Heart right ventricle (tissue), 16 donors: ENCODE measurements at regions not wholly inside any gene's neighbourhood (a gene's known extent, or its start where the extent isn't known, plus 50 kb on each side); places are given as distances from the start of the nearest gene placed in this dataset.
A peak's percentile ranks its signal among the peaks of the same experiment; 100 is the strongest.

Experiments used
- ATAC-seq, 8 donors: fragments of 200-7000 bp; cut with Tn5 transposase; one replicate each; pipeline ENCODE4 v1.9.1; 2020; ENCODE audit warnings: mild to moderate bottlenecking in 8 of 8, moderate library complexity in 8 of 8, moderate number of reproducible peaks in 1 of 8
- DNase-seq, 2 donors: peaks; one replicate each; pipeline ENCODE4 v3.0.0-alpha.2; 2020
- H3K27ac ChIP-seq, 10 donors: fragments of 200-600 bp; sonication (generic) in 2 of 10; one replicate each; pipeline versions ENCODE4 v1.5.0 to v1.8.0; 2020 to 2022; ENCODE audit warnings: mild to moderate bottlenecking in 3 of 10
- H3K27me3 ChIP-seq, 7 donors: fragments of 200-600 bp; one replicate each; pipeline ENCODE4 v1.8.0; 2021 to 2022; ENCODE audit warnings: mild to moderate bottlenecking in 2 of 7
- H3K36me3 ChIP-seq, 9 donors: fragments of 200-600 bp; sonication (generic) in 1 of 9; one replicate each; pipeline versions ENCODE4 v1.5.0 to v1.8.0; 2020 to 2022; ENCODE audit warnings: mild to moderate bottlenecking in 2 of 9
- H3K4me1 ChIP-seq, 9 donors: fragments of 200-600 bp; sonication (generic) in 1 of 9; one replicate each; pipeline versions ENCODE4 v1.5.0 to v1.8.0; 2020 to 2022; ENCODE audit warnings: mild to moderate bottlenecking in 4 of 9
- H3K4me3 ChIP-seq, 10 donors: fragments of 200-600 bp; sonication (generic) in 2 of 10; one replicate each; pipeline versions ENCODE4 v1.5.0 to v1.8.0; 2020 to 2022; ENCODE audit warnings: mild to moderate bottlenecking in 7 of 10, moderate library complexity in 2 of 10
- H3K9me3 ChIP-seq, 11 donors: fragments of 200-600 bp in 10 of 11; sonication (generic) in 2 of 11; one replicate each; pipeline versions ENCODE4 v1.5.0 to v1.8.0; 2013 to 2022; ENCODE audit warnings: mild to moderate bottlenecking in 2 of 11, control low read depth in 1 of 11, moderate library complexity in 1 of 11
- WGBS, 2 donors: extraction: QIAGEN DNeasy Blood & Tissue Kit; methylation state at CpG; one replicate each; pipeline ENCODE4 v1.1.7; 2013; ENCODE audit warnings: inconsistent platforms in 1 of 2; 5-methylcytosine and 5-hydroxymethylcytosine counted together
- intact Hi-C, 10 donors: fragments of 100-400 bp; cut with DNase I; formaldehyde crosslinking; loops; one replicate each; pipeline versions ENCODE4 v1.11.1 to v1.14.2; 2022
- TF ChIP-seq, protein P1 (sequence below), 9 donors: fragments of 200-600 bp; sonication (generic) in 2 of 9; IDR thresholded peaks; one replicate each; pipeline versions ENCODE4 v1.5.0 to v1.8.0; 2021 to 2022; ENCODE audit warnings: antibody characterized with exemption in 9 of 9, mild to moderate bottlenecking in 5 of 9, moderate library complexity in 1 of 9
- donor health status: Arrhythmogenic right ventricular cardiomyopathy.
- donor health status: ischemic (EF 13 %, LVEDD 7.1; RV severe dilation, severe dysfunction).
- donor health status: healthy with polysubstance abuse.
- donor health status: DM: no; HTN: yes; CAD: no.
- donor health status: DM: no; HTN: no; CAD: no.
- donor health status: ischemic (EF 25% LVEDD 6.9; RV normal size, moderate dysfunction).
- donor health status: ischemic (EF 25% LVEDD 5.7; RV mildly dilated, moderate dysfunction).
- donor health status: healthy.
- donor health status: DM: yes; HTN: yes; CAD: no.
- donor health status: Ischemic cardiomyopathy.
- donor health status: ischemic (EF 35%, LVEDD 5.7; RV mildly dilated, moderate dysfunction).
- donor health status: nonischemic (EF 11% LVEDD 7.7; RV severe dilation, severe dysfunction).
- donor health status: DM: yes; HTN: yes; CAD: no.
- donor health status: PGD.
- donor health status: ischemic (EF 29% LVEDD 5.4; RV normal size, mild dysfunction).
- donor health status: nonischemic (EF 23%, LVEDD 6.1; RV moderate dilation, normal function).

DNA sequence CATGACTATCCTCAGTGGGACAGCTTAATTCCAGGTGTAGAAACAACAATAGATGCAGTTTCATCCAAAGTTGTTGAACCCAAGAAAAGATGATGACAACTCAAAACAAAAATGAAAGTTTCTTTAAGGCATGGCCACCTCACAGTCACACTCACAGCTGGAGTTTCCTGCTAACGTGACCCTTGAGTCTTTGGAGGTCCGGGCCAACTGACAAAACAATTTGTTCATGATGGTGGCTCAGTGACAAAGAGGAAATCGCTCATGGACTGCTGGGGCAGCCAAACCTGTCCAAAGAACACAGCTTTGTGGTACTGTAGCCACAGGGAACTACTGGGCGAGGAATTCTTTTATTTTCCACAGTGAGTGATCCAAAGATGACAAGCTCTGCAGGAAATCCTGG lies 96.0 kb upstream of the JCAD start:
- DNase-seq (peak in 1 of 2 donors; percentile 71), ATAC-seq (peak; percentile 64 to 97 (median 88))
- Histone ChIP-seq H3K27me3 (no peaks in the 10 kb centered on the region), H3K27ac (peak overlapping the region; percentile 39 to 79 (median 64)), H3K9me3 (no peaks in the 10 kb centered on the region), H3K4me1 (peaks cover 0 to 13% (median 3%) of the 10 kb centered on the region in 9 donors), H3K36me3 (no peaks in the 10 kb centered on the region), H3K4me3 (peak overlapping the region in 1 of 10 donors; percentile 4)
- WGBS, 2 donors: 37 to 44% methylated on average over 4 of the region's 4 CpGs
- TF ChIP-seq, protein P1, sequence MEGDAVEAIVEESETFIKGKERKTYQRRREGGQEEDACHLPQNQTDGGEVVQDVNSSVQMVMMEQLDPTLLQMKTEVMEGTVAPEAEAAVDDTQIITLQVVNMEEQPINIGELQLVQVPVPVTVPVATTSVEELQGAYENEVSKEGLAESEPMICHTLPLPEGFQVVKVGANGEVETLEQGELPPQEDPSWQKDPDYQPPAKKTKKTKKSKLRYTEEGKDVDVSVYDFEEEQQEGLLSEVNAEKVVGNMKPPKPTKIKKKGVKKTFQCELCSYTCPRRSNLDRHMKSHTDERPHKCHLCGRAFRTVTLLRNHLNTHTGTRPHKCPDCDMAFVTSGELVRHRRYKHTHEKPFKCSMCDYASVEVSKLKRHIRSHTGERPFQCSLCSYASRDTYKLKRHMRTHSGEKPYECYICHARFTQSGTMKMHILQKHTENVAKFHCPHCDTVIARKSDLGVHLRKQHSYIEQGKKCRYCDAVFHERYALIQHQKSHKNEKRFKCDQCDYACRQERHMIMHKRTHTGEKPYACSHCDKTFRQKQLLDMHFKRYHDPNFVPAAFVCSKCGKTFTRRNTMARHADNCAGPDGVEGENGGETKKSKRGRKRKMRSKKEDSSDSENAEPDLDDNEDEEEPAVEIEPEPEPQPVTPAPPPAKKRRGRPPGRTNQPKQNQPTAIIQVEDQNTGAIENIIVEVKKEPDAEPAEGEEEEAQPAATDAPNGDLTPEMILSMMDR (IDR thresholded peaks at IDR 0.05): no peak
- intact Hi-C loops: loop anchor here in 1 of 10 donors (10.0 kb wide), 1 partner anchor 91 kb away; no protein-coding TSS in a partner anchor

DNA sequence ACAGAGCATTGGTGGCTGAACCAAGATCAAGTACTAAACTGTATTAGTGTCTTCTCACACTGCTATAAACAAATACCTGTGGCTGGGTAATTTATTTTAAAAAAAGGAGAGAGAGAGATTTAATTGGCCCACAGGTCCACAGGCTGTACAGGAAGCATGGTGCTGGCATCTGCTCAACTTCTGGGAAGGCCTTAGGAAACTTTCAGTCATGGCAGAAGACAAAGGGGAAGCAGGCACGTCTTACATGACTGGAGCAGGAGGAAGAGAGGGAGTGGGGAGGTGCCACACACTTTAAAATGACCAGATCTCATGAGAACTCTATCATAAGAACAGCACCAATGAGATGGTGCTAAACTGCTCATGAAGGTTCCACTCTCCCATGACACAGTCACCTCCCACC lies 95.2 kb upstream of the JCAD start:
- Histone ChIP-seq H3K27me3 (no peaks in the 10 kb centered on the region), H3K4me3 (no peak overlapping the region), H3K4me1 (peaks cover 0 to 13% (median 3%) of the 10 kb centered on the region in 9 donors), H3K9me3 (no peaks in the 10 kb centered on the region), H3K27ac (peak overlapping the region in 7 of 10 donors; percentile 41 to 79 (median 68)), H3K36me3 (no peaks in the 10 kb centered on the region)
- WGBS, 2 donors: 48 to 86% methylated on average over 1 of the region's 1 CpG
- ATAC-seq (no peak), DNase-seq (no peak)
- TF ChIP-seq, protein P1 (IDR thresholded peaks at IDR 0.05): no peak
- intact Hi-C loops: loop anchor here in 1 of 10 donors (10.0 kb wide), 1 partner anchor 90 kb away; no protein-coding TSS in a partner anchor

DNA sequence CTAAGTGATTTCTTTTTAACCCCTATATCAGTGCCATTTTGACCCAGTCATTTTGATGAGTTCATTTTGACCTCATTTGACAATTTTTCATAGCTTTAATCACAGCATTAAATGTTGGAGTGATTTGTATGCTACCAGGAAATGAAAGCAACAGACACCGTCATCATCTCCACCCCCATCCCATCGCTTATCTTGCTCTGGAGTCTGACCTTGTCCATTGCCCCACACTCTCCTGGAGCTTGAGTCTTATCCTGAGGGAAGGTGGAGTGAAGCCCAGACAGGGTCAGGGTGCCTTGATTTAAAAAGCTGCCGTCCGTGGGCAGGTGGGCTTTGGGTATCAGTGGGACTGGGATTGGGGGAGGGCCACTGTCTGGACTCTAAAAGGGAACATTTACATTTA lies 94.7 kb upstream of the JCAD start:
- TF ChIP-seq, protein P1 (IDR thresholded peaks at IDR 0.05): no peak
- no peak for ATAC-seq
- Histone ChIP-seq H3K27ac (peak overlapping the region in 1 of 10 donors; percentile 58), H3K4me1 (peaks cover 0 to 13% (median 3%) of the 10 kb centered on the region in 9 donors), H3K27me3 (no peaks in the 10 kb centered on the region), H3K9me3 (no peaks in the 10 kb centered on the region), H3K36me3 (no peaks in the 10 kb centered on the region), H3K4me3 (no peak overlapping the region)
- DNase-seq: no peak
- 76 to 87% methylated on average over 4 of the region's 4 CpGs for WGBS, 2 donors
- intact Hi-C loops: loop anchor here in 1 of 10 donors (10.0 kb wide), 1 partner anchor 89 kb away; no protein-coding TSS in a partner anchor

DNA sequence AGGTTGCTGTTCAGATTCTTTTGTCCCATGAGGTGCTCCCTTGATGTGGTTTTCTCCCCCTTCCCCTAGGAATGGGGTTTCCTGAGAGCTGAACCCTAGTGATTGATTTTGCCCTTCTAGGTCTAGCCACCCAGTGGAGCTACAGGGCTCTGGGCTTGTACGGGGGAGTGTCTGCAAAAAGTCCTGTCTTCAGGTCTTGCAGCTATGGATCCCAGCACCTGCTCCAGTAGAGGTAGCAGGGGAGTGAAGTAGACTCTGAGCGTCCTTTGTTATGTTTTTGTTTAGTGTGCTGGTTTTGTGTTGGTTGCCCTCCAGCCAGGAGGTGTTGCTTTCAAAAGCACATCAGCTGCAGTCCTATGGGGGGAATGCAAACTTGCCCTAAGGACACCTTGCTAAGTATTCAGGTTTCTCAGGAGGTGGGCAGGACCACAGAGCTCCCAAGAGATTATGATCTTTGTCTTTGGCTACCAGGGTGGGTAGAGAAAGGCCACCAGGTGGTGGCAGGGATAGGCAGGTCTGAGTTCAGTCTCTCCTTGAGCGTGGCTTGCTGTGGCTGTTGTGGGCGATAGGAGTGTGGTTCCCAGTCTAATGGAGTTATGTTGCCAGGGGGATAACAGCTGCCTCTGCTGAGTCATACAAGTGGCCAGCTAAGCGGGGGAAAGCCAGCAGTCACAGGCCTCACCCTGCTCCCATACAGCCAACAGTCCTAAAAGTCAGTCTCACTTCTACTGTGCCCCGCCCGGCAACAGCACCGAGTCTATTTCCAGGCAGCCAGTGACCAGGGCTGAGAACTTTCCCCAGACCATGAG lies 92.4 kb upstream of the JCAD start:
- H3K9me3 ChIP-seq: peaks cover 0 to 3% (median 0%) of the 10 kb centered on the region in 11 donors
- peak; percentile 14 to 16 for DNase-seq
- no peaks in the 10 kb centered on the region for H3K36me3 ChIP-seq
- intact Hi-C loops: loop anchor here in 1 of 10 donors (10.0 kb wide), 1 partner anchor 87 kb away; no protein-coding TSS in a partner anchor
- no peak overlapping the region for H3K27ac ChIP-seq
- 76 to 78% methylated on average over 8 of the region's 8 CpGs for WGBS, 2 donors
- no peaks in the 10 kb centered on the region for H3K27me3 ChIP-seq
- TF ChIP-seq, protein P1 (IDR thresholded peaks at IDR 0.05): no peak
- no peak overlapping the region for H3K4me3 ChIP-seq
- H3K4me1 ChIP-seq: peaks cover 0 to 13% (median 3%) of the 10 kb centered on the region in 9 donors
- peak in 6 of 8 donors; percentile 57 to 88 (median 66) for ATAC-seq
